ENCODE measurements at regions not wholly inside any gene's neighbourhood (a gene's known extent, or its start where the extent isn't known, plus 50 kb on each side); places are given as distances from the start of the nearest gene placed in this dataset.

GRCh38 chr10:2519139-2519538 is 548.2 kb upstream of the PFKP start:
- intact Hi-C loops (cut with micrococcal nuclease) (no loop called here), in situ Hi-C loops (cut with MboI; ENCODE audit: low sequenced_read_pairs) (no loop called here)

More at GRCh38 chr10:2519139-2519538, 548.2 kb upstream of the PFKP start:
- Histone ChIP-seq H2AK9ac (replicated peaks; ENCODE audit: low read depth, low read length, poor library complexity) (no peak overlapping the region), H3K23ac (ENCODE audit: low read depth, low read length) (no peak overlapping the region), H4K20me1 (ENCODE audit: insufficient read depth, low read length) (no peaks in the 10 kb centered on the region), H3K4me3 (ENCODE audit: insufficient read depth, low read depth, low read length) (no peak overlapping the region), H3K56ac (ENCODE audit: extremely low read depth, insufficient read depth, low read length) (no peak overlapping the region), H4K8ac (ENCODE audit: low read depth in 2 of 2, low read length in 2 of 2) (no peak overlapping the region), H3K9ac (ENCODE audit: low read depth, low read length) (no peak overlapping the region), H3K9me3 (ENCODE audit: control insufficient read depth, insufficient read depth, low read length) (peaks cover 4% of the 10 kb centered on the region; the same call in 1 of the 2 replicates), H3K9me1 (ENCODE audit: insufficient read depth, low read length) (no peaks in the 10 kb centered on the region), H3K4ac (ENCODE audit: low read depth, low read length) (no peak overlapping the region), H3K4me1 (ENCODE audit: control insufficient read depth, insufficient read depth, low read length) (no peaks in the 10 kb centered on the region), H3K14ac (replicated peaks; ENCODE audit: low read depth, low read length) (no peak overlapping the region), H2AK5ac (ENCODE audit: low read depth, low read length) (no peak overlapping the region), H2BK20ac (ENCODE audit: low read depth, low read length) (no peak overlapping the region), H2AFZ (replicated peaks; ENCODE audit: low read length, poor library complexity) (no peak overlapping the region), H4K5ac (ENCODE audit: low read depth, low read length) (no peak overlapping the region), H4K91ac (ENCODE audit: insufficient read depth, low read depth, low read length) (no peak overlapping the region), H3K18ac (ENCODE audit: low read depth, low read length) (no peak overlapping the region), H3K27me3 (ENCODE audit: control insufficient read depth, insufficient read depth, low read length) (no peaks in the 10 kb centered on the region), H2BK15ac (ENCODE audit: low read depth, low read length) (no peak overlapping the region), H3K27ac (ENCODE audit: insufficient read depth, low read length) (no peak overlapping the region), H3K4me2 (ENCODE audit: low read depth, low read length) (no peak overlapping the region), H2BK5ac (ENCODE audit: low read depth, low read length, poor library complexity, severe bottlenecking) (no peak overlapping the region), H3K36me3 (ENCODE audit: control insufficient read depth, insufficient read depth, low read length) (no peaks in the 10 kb centered on the region), H3K79me1 (ENCODE audit: low read depth in 1 of 2, low read length in 2 of 2) (no peaks in the 10 kb centered on the region), H2BK120ac (ENCODE audit: low read depth, low read length) (no peak overlapping the region)
- dilution Hi-C loops (cut with HindIII; ENCODE audit: low sequenced_read_pairs, unreplicated experiment) = no loop called here
- BruUV-seq (replicated peaks) = no TSS peak
- ChIA-PET POLR2A (ENCODE audit: unreplicated experiment) (no interaction called here), CTCF (no interaction called here)
- whole genome bisulfite sequencing, 2 experiments (ENCODE audit: extremely low coverage in 2 of 2, insufficient read length in 1 of 2) = no CpG with 5 or more reads among the region's 8 CpGs
- DNase-seq (no peak), ATAC-seq (ENCODE audit: low read depth) (no peak)
- TF ChIP-seq RCOR1 (IDR thresholded peaks at IDR 0.05; ENCODE audit: insufficient replicate concordance, low read length) = no peak
- TF ChIP-seq CEBPB (IDR thresholded peaks at IDR 0.05; ENCODE audit: low read depth, low read length) = no peak
- no peak for TF ChIP-seq CTCF (conservative IDR thresholded peaks at IDR 0.05; ENCODE audit: low read depth, low read length)
- TF ChIP-seq MXI1 (IDR thresholded peaks at IDR 0.05; ENCODE audit: borderline replicate concordance, low read depth, low read length) = no peak
- TF ChIP-seq MAFK (IDR thresholded peaks at IDR 0.05; ENCODE audit: low read depth, low read length) = no peak
- TF ChIP-seq CHD1 (IDR thresholded peaks at IDR 0.05; ENCODE audit: low read depth, low read length) = no peak
- TF ChIP-seq ELK1 (IDR thresholded peaks at IDR 0.05; ENCODE audit: borderline replicate concordance, low read depth, low read length) = no peak
- no peak for TF ChIP-seq FOS (IDR thresholded peaks at IDR 0.05; ENCODE audit: low read depth, low read length)
- no peak for TF ChIP-seq POLR2A (IDR thresholded peaks at IDR 0.05; ENCODE audit: low read depth, low read length)
- TF ChIP-seq NFE2L2 (IDR thresholded peaks at IDR 0.05; ENCODE audit: low read depth, low read length) = no peak
- TF ChIP-seq BHLHE40 (IDR thresholded peaks at IDR 0.05; ENCODE audit: low read depth, low read length) = no peak
- no peak for TF ChIP-seq RAD21 (IDR thresholded peaks at IDR 0.05; ENCODE audit: low read length)
- TF ChIP-seq RFX5 (IDR thresholded peaks at IDR 0.05; ENCODE audit: low read depth, low read length) = no peak
- no peak for TF ChIP-seq SMC3 (IDR thresholded peaks at IDR 0.05; ENCODE audit: low read depth, low read length)
- no peak for TF ChIP-seq USF2 (IDR thresholded peaks at IDR 0.05; ENCODE audit: low read depth, low read length)
- TF ChIP-seq MAZ (IDR thresholded peaks at IDR 0.05; ENCODE audit: borderline replicate concordance, low read depth, low read length) = no peak
